Activated CD8-positive, alpha-beta T cell treated with anti-CD3 and anti-CD28 coated beads for 36 hours (primary cell): ENCODE measurements at regions not wholly inside any gene's neighbourhood (a gene's known extent, or its start where the extent isn't known, plus 50 kb on each side); places are given as distances from the start of the nearest gene placed in this dataset.
"Not testable (repeated sequence)": the region's sequence is repeated elsewhere in the genome, so short reads cannot be mapped to it uniquely, and the experiment has no call there.

Experiments used
- ATAC-seq: fragments of 200-7000 bp; cut with Tn5 transposase; one replicate; pipeline ENCODE4 v1.10.0; 2021; ENCODE audit warnings: mild to moderate bottlenecking, moderate library complexity
- CTCF ChIA-PET: fragments of 350-600 bp; sonication (Branson Sonifier 250); formaldehyde crosslinking; loops from one replicate; lab custom pipeline; 2021; ENCODE audit warnings: antibody characterized with exemption; lab: Charles Lee
- POLR2A ChIA-PET: fragments of 350-600 bp; sonication (Branson Sonifier 250); formaldehyde crosslinking; loops from one replicate; lab custom pipeline; 2021; ENCODE audit warnings: antibody characterized with exemption; lab: Charles Lee
- DNase-seq: peaks from one replicate; pipeline ENCODE4 v3.0.0-alpha.2; 2020
- H3K27ac Mint-ChIP-seq: one replicate; pipeline ENCODE4 v1.8.0; 2021; ENCODE audit warnings: mild to moderate bottlenecking, mixed read lengths
- H3K27me3 Mint-ChIP-seq: one replicate; pipeline ENCODE4 v1.8.0; 2021; ENCODE audit warnings: mixed read lengths
- H3K36me3 Mint-ChIP-seq: one replicate; pipeline ENCODE4 v1.8.0; 2021; ENCODE audit warnings: low read depth, mixed read lengths
- H3K4me1 Mint-ChIP-seq: one replicate; pipeline ENCODE4 v1.8.0; 2021; ENCODE audit warnings: low read depth, mixed read lengths
- H3K4me3 Mint-ChIP-seq: one replicate; pipeline ENCODE4 v1.8.0; 2021; ENCODE audit warnings: mild to moderate bottlenecking, moderate library complexity, mixed read lengths
- H3K9me3 Mint-ChIP-seq: one replicate; pipeline ENCODE4 v1.8.0; 2021; ENCODE audit warnings: mixed read lengths
- intact Hi-C: fragments of 100-400 bp; cut with micrococcal nuclease; formaldehyde crosslinking; loops from one replicate; pipeline ENCODE4 v1.10.0; 2022
- TF ChIP-seq, protein P1 (sequence below): fragments of 200-600 bp; IDR thresholded peaks from one replicate; pipeline ENCODE4 v1.8.0; 2022; ENCODE audit warnings: antibody characterized with exemption, mild to moderate bottlenecking

- Mint-ChIP-seq H3K27ac (no peak overlapping the region), H3K27me3 (no peaks in the 10 kb centered on the region), H3K9me3 (peaks cover 1% of the 10 kb centered on the region), H3K4me3 (no peak overlapping the region), H3K36me3 (no peaks in the 10 kb centered on the region), H3K4me1 (no peaks in the 10 kb centered on the region)
- intact Hi-C loops = no loop called here
- ChIA-PET POLR2A (no interaction called here), CTCF (no interaction called here)
- no peak for ATAC-seq
- no peak for DNase-seq
- TF ChIP-seq, protein P1, sequence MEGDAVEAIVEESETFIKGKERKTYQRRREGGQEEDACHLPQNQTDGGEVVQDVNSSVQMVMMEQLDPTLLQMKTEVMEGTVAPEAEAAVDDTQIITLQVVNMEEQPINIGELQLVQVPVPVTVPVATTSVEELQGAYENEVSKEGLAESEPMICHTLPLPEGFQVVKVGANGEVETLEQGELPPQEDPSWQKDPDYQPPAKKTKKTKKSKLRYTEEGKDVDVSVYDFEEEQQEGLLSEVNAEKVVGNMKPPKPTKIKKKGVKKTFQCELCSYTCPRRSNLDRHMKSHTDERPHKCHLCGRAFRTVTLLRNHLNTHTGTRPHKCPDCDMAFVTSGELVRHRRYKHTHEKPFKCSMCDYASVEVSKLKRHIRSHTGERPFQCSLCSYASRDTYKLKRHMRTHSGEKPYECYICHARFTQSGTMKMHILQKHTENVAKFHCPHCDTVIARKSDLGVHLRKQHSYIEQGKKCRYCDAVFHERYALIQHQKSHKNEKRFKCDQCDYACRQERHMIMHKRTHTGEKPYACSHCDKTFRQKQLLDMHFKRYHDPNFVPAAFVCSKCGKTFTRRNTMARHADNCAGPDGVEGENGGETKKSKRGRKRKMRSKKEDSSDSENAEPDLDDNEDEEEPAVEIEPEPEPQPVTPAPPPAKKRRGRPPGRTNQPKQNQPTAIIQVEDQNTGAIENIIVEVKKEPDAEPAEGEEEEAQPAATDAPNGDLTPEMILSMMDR = no peak
Measured at GRCh38 chr4:64682481-64682880, 273.2 kb upstream of the TECRL start.

DNA sequence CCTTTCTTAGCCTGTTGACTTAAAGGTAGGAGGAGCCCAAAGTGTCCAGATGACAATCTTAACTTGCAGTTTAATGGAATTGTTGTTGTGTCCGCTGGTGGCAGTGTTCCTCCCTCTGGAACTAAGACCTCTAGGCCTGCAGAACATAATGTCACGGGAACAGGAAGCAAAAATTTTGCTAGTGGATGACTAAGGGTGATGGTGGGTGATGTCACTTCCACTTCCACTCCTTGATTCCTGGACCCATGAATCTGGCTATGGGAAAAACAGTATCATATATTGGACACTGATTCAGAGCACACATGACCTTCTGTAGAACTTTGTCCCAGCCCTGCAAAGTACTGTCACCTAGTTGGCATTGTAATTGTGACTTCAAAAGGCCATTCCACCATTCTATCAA, 263.9 kb upstream of the TECRL start:
- DNase-seq, H3K27ac Mint-ChIP-seq, H3K4me3 Mint-ChIP-seq, CTCF ChIA-PET, POLR2A ChIA-PET, ATAC-seq, intact Hi-C loops, H3K36me3 Mint-ChIP-seq, H3K27me3 Mint-ChIP-seq, H3K4me1 Mint-ChIP-seq: not testable (repeated sequence)
- peaks cover 19% of the 10 kb centered on the region for H3K9me3 Mint-ChIP-seq

- POLR2A ChIA-PET = no interaction called here
- Mint-ChIP-seq H3K27ac (no peak overlapping the region), H3K27me3 (no peaks in the 10 kb centered on the region), H3K4me3 (no peak overlapping the region), H3K4me1 (no peaks in the 10 kb centered on the region), H3K36me3 (no peaks in the 10 kb centered on the region), H3K9me3 (peaks cover 13% of the 10 kb centered on the region)
- TF ChIP-seq, protein P1 = no peak
- DNase-seq (no peak), ATAC-seq (no peak)
- intact Hi-C loops = no loop called here
- CTCF ChIA-PET = no interaction called here
Measured at GRCh38 chr4:64670647-64671046, 261.4 kb upstream of the TECRL start.

DNA sequence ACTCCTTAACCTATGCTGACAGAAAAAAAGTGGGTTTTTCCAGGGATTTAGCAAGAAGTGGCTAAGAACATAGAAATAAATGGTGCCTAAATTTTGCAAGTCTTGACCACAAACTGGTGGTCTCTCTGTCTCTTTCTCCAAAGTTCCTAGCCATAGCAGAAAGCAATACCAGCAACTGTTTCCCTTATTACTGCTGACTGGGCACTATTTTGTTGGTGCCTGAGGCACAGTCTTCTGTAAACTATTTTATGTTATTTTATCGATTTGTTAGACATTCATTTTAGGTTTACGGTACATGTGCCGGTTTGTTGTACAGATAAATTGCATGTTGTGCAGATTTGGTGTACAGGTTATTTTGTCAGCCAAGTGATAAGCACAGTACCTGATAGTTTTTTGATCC, 234.6 kb upstream of the TECRL start:
- Mint-ChIP-seq H3K9me3 (no peaks in the 10 kb centered on the region), H3K36me3 (no peaks in the 10 kb centered on the region), H3K4me3 (no peak overlapping the region), H3K27ac (no peak overlapping the region), H3K27me3 (no peaks in the 10 kb centered on the region), H3K4me1 (no peaks in the 10 kb centered on the region)
- POLR2A ChIA-PET = no interaction called here
- intact Hi-C loops = no loop called here
- CTCF ChIA-PET = no interaction called here
- DNase-seq (no peak), ATAC-seq (no peak)
- TF ChIP-seq, protein P1 = no peak

DNA sequence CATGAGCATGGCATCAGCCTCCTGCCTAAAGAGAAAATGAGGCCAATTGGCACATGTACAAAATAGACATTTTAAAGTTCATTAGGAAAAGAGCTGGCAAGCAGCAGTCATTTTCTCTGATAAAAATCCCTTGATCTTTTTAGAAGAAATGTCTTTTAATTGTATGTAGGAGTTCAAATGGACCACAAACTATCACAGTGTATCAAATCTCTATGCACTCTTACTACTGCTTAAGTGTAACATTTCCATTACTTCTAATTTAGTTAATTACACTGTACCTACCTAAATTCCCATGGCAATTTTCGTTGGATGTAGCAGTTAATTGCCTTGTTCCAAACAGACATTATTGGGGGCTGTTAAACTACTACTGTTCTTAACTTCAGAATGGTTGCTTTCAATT, 233.7 kb upstream of the TECRL start:
- no peaks in the 10 kb centered on the region for H3K27me3 Mint-ChIP-seq
- H3K4me1 Mint-ChIP-seq = no peaks in the 10 kb centered on the region
- no peak for ATAC-seq
- intact Hi-C loops = no loop called here
- TF ChIP-seq, protein P1 = no peak
- no peaks in the 10 kb centered on the region for H3K36me3 Mint-ChIP-seq
- no peaks in the 10 kb centered on the region for H3K9me3 Mint-ChIP-seq
- H3K4me3 Mint-ChIP-seq = no peak overlapping the region
- no peak for DNase-seq
- POLR2A ChIA-PET = no interaction called here
- CTCF ChIA-PET = no interaction called here
- no peak overlapping the region for H3K27ac Mint-ChIP-seq

GRCh38 chr4:64640402-64640801, 231.2 kb upstream of the TECRL start:
- CTCF ChIA-PET, H3K4me1 Mint-ChIP-seq, H3K36me3 Mint-ChIP-seq: not testable (repeated sequence)

More at GRCh38 chr4:64640402-64640801, 231.2 kb upstream of the TECRL start:
- DNase-seq, intact Hi-C loops, H3K27ac Mint-ChIP-seq, H3K27me3 Mint-ChIP-seq, H3K9me3 Mint-ChIP-seq, ATAC-seq, H3K4me3 Mint-ChIP-seq, POLR2A ChIA-PET: not testable (repeated sequence)
